Upper lobe of right lung (tissue), 1 donor: ENCODE measurements at regions not wholly inside any gene's neighbourhood (a gene's known extent, or its start where the extent isn't known, plus 50 kb on each side); places are given as distances from the start of the nearest gene placed in this dataset.

ENCODE experiments used
- ATAC-seq: fragments of 200-7000 bp; cut with Tn5 transposase; one replicate; pipeline ENCODE4 v1.9.1; 2020; ENCODE audit warnings: mild to moderate bottlenecking, moderate library complexity
- DNase-seq: peaks from one replicate; pipeline ENCODE4 v3.0.0-alpha.2; 2020
- H3K27ac ChIP-seq: fragments of 200-600 bp; one replicate; pipeline ENCODE4 v1.8.0; 2022
- H3K27me3 ChIP-seq: fragments of 200-600 bp; one replicate; pipeline ENCODE4 v1.8.0; 2022; ENCODE audit warnings: mild to moderate bottlenecking
- H3K36me3 ChIP-seq: fragments of 200-600 bp; one replicate; pipeline ENCODE4 v1.8.0; 2022
- H3K4me1 ChIP-seq: fragments of 200-600 bp; one replicate; pipeline ENCODE4 v1.8.0; 2022
- H3K4me3 ChIP-seq: fragments of 200-600 bp; one replicate; pipeline ENCODE4 v1.8.0; 2022; ENCODE audit warnings: mild to moderate bottlenecking
- H3K9me3 ChIP-seq: fragments of 200-600 bp; one replicate; pipeline ENCODE4 v1.8.0; 2022
- intact Hi-C: fragments of 100-400 bp; cut with DNase I; formaldehyde crosslinking; loops from one replicate; pipeline ENCODE4 v1.11.0; 2022
- TF ChIP-seq, protein P1 (sequence below): fragments of 200-600 bp; IDR thresholded peaks from one replicate; pipeline ENCODE4 v1.8.0; 2022; ENCODE audit warnings: antibody characterized with exemption
- donor health status: DM: no; HTN: yes; CAD: no; lungs with severe emphysema.

DNA sequence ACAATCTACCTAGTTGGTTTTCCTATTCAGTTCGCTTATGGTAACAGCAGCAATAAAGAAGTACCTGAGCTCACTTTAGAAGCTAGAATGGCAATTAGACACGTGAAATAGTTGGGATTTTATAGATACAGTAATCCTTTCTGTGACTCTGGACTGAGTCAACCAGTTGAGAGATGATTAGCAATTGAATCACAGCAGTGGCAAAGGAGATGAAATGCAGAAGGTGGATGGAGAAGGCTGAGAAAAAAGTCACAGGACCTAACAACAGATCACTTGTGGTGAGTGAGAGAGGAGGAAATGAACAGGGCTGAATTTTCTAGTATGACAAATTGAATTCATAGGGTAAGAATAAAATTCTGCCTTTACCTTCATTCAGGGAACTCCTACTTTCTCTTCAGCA lies 197.1 kb upstream of the MAGEB18 start:
- no peak for ATAC-seq
- Histone ChIP-seq H3K36me3 (no peaks in the 10 kb centered on the region), H3K27me3 (no peaks in the 10 kb centered on the region), H3K9me3 (no peaks in the 10 kb centered on the region), H3K4me1 (no peaks in the 10 kb centered on the region), H3K4me3 (no peak overlapping the region), H3K27ac (no peak overlapping the region)
- TF ChIP-seq, protein P1, sequence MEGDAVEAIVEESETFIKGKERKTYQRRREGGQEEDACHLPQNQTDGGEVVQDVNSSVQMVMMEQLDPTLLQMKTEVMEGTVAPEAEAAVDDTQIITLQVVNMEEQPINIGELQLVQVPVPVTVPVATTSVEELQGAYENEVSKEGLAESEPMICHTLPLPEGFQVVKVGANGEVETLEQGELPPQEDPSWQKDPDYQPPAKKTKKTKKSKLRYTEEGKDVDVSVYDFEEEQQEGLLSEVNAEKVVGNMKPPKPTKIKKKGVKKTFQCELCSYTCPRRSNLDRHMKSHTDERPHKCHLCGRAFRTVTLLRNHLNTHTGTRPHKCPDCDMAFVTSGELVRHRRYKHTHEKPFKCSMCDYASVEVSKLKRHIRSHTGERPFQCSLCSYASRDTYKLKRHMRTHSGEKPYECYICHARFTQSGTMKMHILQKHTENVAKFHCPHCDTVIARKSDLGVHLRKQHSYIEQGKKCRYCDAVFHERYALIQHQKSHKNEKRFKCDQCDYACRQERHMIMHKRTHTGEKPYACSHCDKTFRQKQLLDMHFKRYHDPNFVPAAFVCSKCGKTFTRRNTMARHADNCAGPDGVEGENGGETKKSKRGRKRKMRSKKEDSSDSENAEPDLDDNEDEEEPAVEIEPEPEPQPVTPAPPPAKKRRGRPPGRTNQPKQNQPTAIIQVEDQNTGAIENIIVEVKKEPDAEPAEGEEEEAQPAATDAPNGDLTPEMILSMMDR = no peak
- intact Hi-C loops = no loop called here
- DNase-seq = no peak

DNA sequence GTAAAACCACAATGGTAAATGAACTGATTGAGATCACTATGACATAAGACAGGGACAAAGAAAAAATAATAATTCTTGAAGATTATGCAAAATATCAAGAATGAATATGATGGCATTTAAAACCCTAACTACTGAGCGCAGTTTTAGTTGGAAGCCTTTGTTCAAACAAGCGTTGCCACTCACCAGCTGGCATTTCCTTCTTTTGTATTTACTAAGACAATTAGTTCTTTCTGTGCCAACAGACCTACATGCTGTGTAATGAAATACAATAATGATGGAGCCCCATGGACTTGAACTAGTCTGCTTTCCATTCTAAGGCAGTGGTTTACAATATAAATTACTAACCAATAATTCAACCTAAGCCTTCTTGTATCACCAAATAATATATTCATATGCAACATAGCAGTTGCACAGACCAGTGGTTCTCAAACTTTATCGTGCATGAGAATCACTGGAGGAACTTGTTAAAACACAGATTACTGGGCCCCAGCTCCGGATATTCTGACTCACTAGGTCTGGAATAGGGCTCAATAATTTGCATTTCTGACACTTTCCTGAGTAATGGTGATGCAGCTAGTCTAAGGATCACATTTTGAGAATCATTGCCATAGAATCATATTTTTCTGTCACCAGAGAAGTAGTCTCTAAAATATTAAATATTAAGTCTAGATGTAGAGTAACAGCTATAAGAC lies 196.4 kb upstream of the MAGEB18 start:
- Histone ChIP-seq H3K36me3 (no peaks in the 10 kb centered on the region), H3K4me1 (no peaks in the 10 kb centered on the region), H3K4me3 (no peak overlapping the region), H3K27ac (no peak overlapping the region), H3K27me3 (no peaks in the 10 kb centered on the region), H3K9me3 (no peaks in the 10 kb centered on the region)
- no peak for ATAC-seq
- no peak for DNase-seq
- intact Hi-C loops = no loop called here
- TF ChIP-seq, protein P1 = no peak

DNA sequence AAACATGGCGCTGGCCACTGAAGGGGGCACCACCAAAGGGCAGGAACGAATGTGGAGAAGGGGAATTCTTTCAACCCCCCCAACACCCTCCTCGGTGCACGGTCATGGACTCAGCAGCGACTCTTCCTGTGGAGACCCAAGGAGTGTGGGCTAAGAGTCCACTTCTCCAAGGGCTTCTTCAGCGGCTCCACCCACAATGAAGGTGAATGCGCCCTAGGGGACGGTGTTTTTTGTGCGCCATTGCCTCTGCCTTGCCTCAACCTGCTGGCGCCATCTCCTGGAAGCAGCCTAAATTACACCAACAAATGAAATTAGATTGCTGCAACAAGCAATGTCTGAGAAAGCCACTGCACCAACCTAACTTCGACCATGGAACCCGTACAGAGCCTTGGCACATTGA lies 169.2 kb upstream of the MAGEB18 start:
- Histone ChIP-seq H3K36me3 (no peaks in the 10 kb centered on the region), H3K27ac (no peak overlapping the region), H3K27me3 (no peaks in the 10 kb centered on the region), H3K4me1 (no peaks in the 10 kb centered on the region), H3K4me3 (no peak overlapping the region), H3K9me3 (no peaks in the 10 kb centered on the region)
- TF ChIP-seq, protein P1 = peak; percentile 11
- no peak for DNase-seq
- no peak for ATAC-seq
- intact Hi-C loops = no loop called here

DNA sequence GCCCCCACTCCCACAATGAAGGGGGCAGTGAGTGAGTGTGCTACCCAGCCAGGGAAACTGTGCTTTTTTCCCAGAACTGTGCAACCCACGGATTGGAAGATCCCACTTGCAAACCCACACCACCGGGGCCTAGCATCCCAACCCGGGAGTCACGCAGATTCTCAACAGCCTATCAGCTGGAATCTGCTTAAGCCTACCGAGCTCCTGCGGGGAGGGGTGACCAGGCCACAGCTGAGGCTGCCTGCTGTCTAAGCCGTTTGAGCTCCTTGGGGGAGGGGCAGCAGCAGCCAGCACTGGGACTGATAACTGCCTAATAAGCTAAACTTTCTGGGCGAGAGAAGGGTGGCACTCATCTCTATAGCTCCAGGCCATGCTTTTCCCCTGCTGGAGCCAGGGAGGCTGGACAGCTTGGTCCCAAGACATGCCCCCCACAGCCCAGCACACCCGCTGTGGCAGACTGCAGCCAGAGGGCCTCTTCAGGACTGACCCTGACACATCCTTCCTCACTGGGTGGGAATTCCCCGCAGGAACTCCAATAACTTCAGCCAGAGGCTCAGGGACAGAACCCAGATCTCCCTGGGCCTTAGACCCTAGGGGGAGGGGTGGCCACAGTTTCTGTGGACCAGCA lies 161.3 kb upstream of the MAGEB18 start:
- Histone ChIP-seq H3K4me1 (no peaks in the 10 kb centered on the region), H3K9me3 (no peaks in the 10 kb centered on the region), H3K27me3 (no peaks in the 10 kb centered on the region), H3K27ac (no peak overlapping the region), H3K4me3 (no peak overlapping the region), H3K36me3 (no peaks in the 10 kb centered on the region)
- intact Hi-C loops = no loop called here
- no peak for DNase-seq
- no peak for ATAC-seq
- TF ChIP-seq, protein P1 = no peak

DNA sequence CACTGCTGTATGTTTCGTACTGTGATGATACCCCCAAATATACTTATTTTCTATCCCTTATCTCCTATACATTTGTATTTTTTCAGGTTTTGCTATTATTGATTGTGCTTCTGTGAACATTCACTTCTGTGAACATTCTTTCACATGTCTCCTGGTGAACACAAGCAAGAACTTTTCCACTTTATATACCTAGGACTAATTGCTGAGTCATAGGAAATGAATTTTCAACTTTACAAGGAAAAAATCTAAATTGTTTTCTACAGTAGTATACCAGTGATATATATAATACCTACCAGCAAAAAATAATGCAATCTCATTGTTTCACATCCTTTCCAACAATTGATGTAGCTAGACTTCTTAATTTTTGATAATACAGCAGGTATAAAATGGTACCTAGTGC lies 139.5 kb upstream of the MAGEB18 start:
- Histone ChIP-seq H3K9me3 (no peaks in the 10 kb centered on the region), H3K27me3 (no peaks in the 10 kb centered on the region), H3K27ac (no peak overlapping the region), H3K36me3 (no peaks in the 10 kb centered on the region), H3K4me3 (no peak overlapping the region), H3K4me1 (no peaks in the 10 kb centered on the region)
- intact Hi-C loops = no loop called here
- ATAC-seq = no peak
- DNase-seq = no peak
- TF ChIP-seq, protein P1 = no peak
